Right lobe of liver (tissue), 6 donors: ENCODE measurements at regions not wholly inside any gene's neighbourhood (a gene's known extent, or its start where the extent isn't known, plus 50 kb on each side); places are given as distances from the start of the nearest gene placed in this dataset.

Source experiments
- ATAC-seq, 4 donors: fragments of 200-7000 bp; cut with Tn5 transposase; one replicate each; pipeline ENCODE4 v1.9.1; 2020; ENCODE audit warnings: mild to moderate bottlenecking in 4 of 4, moderate library complexity in 4 of 4
- DNase-seq, 3 donors: peaks; one replicate each; pipeline ENCODE4 v3.0.0-alpha.2; 2020
- H3K27ac ChIP-seq, 3 donors: fragments of 200-600 bp; one replicate each; pipeline ENCODE4 v1.8.0; 2022
- H3K27me3 ChIP-seq, 2 donors: fragments of 200-600 bp; one replicate each; pipeline ENCODE4 v1.8.0; 2022
- H3K36me3 ChIP-seq, 4 donors: fragments of 200-600 bp; sonication (generic) in 1 of 4; one replicate each; pipeline versions ENCODE4 v1.5.1 to v1.8.0; 2017 to 2022; ENCODE audit warnings: control low read depth in 1 of 4
- H3K4me1 ChIP-seq, 4 donors: fragments of 200-600 bp; sonication (generic) in 1 of 4; one replicate each; pipeline versions ENCODE4 v1.5.1 to v1.8.0; 2017 to 2022; ENCODE audit warnings: control low read depth in 1 of 4
- H3K4me3 ChIP-seq, 3 donors: fragments of 200-600 bp; one replicate each; pipeline ENCODE4 v1.8.0; 2022
- H3K9me3 ChIP-seq, 4 donors: fragments of 200-600 bp; sonication (generic) in 1 of 4; one replicate each; pipeline versions ENCODE4 v1.5.1 to v1.8.0; 2017 to 2022; ENCODE audit warnings: control low read depth in 1 of 4
- CTCF ChIP-seq, 4 donors: fragments of 200-600 bp in 3 of 4; fragments of 450-650 bp in 1 of 4; IDR thresholded peaks; one replicate each; pipeline versions ENCODE4 v1.5.1 to v1.8.0; 2016 to 2022; ENCODE audit warnings: antibody characterized with exemption in 4 of 4, mild to moderate bottlenecking in 2 of 4
- POLR2A ChIP-seq: fragments of 450-650 bp; IDR thresholded peaks from one replicate; pipeline ENCODE4 v1.6.1; 2017; ENCODE audit warnings: antibody characterized with exemption, mild to moderate bottlenecking
- WGBS: methylation state at CpG from one replicate; pipeline ENCODE4 v1.1.6; 2018; ENCODE audit warnings: low coverage, low lambda C conversion rate; ENCODE audit not compliant: insufficient coverage; ENCODE audit errors: missing lambda C conversion rate; 5-methylcytosine and 5-hydroxymethylcytosine counted together
- intact Hi-C, 2 donors: fragments of 100-400 bp; cut with DNase I; formaldehyde crosslinking; loops; one replicate each; pipeline versions ENCODE4 v1.11.2 to v1.14.1; 2022
- donor health status: DM: no; HTN: yes; CAD: no.
- donor health status: DM: no; HTN: no; CAD: no.
- donor health status: DM: no; HTN: no; CAD: no.
- donor health status: DM: no; HTN: yes; CAD: no.
- donor health status: DM: no; HTN: yes; CAD: no.

DNA sequence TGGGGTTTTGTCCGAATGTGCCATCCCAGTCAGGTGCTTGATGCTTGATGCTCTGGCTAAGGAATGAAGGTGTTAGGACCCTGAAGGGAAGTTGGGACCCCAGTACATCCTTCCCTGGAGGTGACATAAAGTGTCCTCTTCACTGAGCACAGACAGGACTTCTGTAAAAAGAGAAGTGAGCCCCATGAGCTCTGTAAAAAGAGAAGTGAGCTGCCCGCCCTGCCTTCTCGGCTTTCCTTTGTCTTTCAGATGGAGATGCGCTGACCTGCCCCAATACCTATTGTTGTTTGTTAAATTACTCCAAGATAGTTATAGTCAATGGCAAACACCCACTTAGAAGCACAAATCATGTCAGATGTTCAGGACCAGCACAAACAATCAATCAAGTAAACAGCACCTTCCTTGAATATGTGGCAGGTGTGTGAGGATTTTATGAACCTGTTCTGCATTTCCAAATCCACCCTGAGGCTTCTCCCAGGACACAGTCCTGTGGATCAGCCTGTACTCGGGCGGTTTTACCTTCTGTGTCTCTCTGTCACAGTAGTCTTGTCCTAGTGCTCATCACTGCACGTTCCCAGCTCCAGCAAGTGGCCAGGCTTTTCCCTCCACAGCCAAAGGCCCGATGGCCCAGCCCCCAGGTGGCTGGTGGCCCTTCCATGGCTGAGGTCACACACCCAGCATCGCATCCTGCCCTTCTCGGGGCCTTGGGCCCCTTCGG, 191.4 kb downstream of the MTRR start:
- ATAC-seq, result no peak

GRCh38 chr5:8060953-8061429, 192.0 kb downstream of the MTRR start:
- H3K27me3 ChIP-seq, result no peaks in the 10 kb centered on the region
- no peak overlapping the region for H3K27ac ChIP-seq
- TF ChIP-seq CTCF (IDR thresholded peaks at IDR 0.05), result no peak
- no peak for TF ChIP-seq POLR2A
- intact Hi-C loops, result no loop called here
- H3K4me3 ChIP-seq, result no peak overlapping the region
- ATAC-seq (no peak), DNase-seq (no peak)
- no peaks in the 10 kb centered on the region for H3K9me3 ChIP-seq
- H3K36me3 ChIP-seq, result no peaks in the 10 kb centered on the region
- WGBS, result 35% methylated on average over 6 of the region's 7 CpGs
- no peaks in the 10 kb centered on the region for H3K4me1 ChIP-seq

More for the DNA sequence above, 191.4 kb downstream of the MTRR start:
- H3K36me3 ChIP-seq, result no peaks in the 10 kb centered on the region
- intact Hi-C loops, result no loop called here
- no peak overlapping the region for H3K27ac ChIP-seq
- H3K9me3 ChIP-seq, result no peaks in the 10 kb centered on the region
- WGBS, result 42% methylated on average over 7 of the region's 11 CpGs
- H3K27me3 ChIP-seq, result no peaks in the 10 kb centered on the region
- TF ChIP-seq CTCF (IDR thresholded peaks at IDR 0.05) (no peak), POLR2A (no peak)
- DNase-seq, result no peak
- no peak overlapping the region for H3K4me3 ChIP-seq
- H3K4me1 ChIP-seq, result no peaks in the 10 kb centered on the region

- intact Hi-C loops, result no loop called here
- H3K27ac ChIP-seq, result no peak overlapping the region
- DNase-seq (no peak), ATAC-seq (no peak)
- TF ChIP-seq POLR2A, result no peak
- TF ChIP-seq CTCF (IDR thresholded peaks at IDR 0.05), result no peak
- no peaks in the 10 kb centered on the region for H3K9me3 ChIP-seq
- no peaks in the 10 kb centered on the region for H3K4me1 ChIP-seq
- 86% methylated on average over 5 of the region's 5 CpGs for whole genome bisulfite sequencing
- H3K27me3 ChIP-seq, result no peaks in the 10 kb centered on the region
- H3K36me3 ChIP-seq, result no peaks in the 10 kb centered on the region
- no peak overlapping the region for H3K4me3 ChIP-seq
These were observed 193.6 kb downstream of the MTRR start for GRCh38 chr5:8062521-8062920.

DNA sequence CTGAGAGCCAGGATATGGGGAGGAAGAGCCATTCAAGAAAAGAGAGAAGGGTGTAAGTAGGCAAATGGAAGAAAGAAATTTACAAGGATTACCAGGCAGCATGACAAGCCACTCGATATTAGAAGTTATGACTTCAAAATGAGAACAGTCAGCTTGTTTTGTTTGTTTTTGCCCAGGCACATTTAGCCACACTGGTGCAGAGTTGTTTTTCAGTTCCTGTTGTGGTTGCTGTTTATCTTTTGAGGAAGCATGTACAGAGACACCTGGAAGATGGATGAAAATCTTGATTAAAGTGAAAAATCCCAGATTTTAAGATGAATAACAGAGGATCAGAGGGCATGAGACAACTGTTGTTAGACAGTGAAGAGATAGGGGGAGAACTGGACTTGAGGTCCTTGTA, 199.1 kb downstream of the MTRR start:
- H3K4me3 ChIP-seq, result no peak overlapping the region
- no peak overlapping the region for H3K27ac ChIP-seq
- no peaks in the 10 kb centered on the region for H3K27me3 ChIP-seq
- DNase-seq, result no peak
- TF ChIP-seq CTCF (IDR thresholded peaks at IDR 0.05), result no peak
- no peak for TF ChIP-seq POLR2A
- intact Hi-C loops, result no loop called here
- 22% methylated on average over 1 of the region's 1 CpG for WGBS
- no peaks in the 10 kb centered on the region for H3K9me3 ChIP-seq
- no peaks in the 10 kb centered on the region for H3K36me3 ChIP-seq
- no peaks in the 10 kb centered on the region for H3K4me1 ChIP-seq
- no peak for ATAC-seq
